ENCODE measurements at regions not wholly inside any gene's neighbourhood (a gene's known extent, or its start where the extent isn't known, plus 50 kb on each side); places are given as distances from the start of the nearest gene placed in this dataset.
A peak's percentile ranks its signal among the peaks of the same experiment; 100 is the strongest.

GRCh38 chr10:124305131-124305530 lies 113.6 kb downstream of the OAT start:
- Histone ChIP-seq H3K18ac (ENCODE audit: low read length) (no peak overlapping the region), H3K14ac (ENCODE audit: low read length) (no peak overlapping the region), H2BK15ac (ENCODE audit: low read length) (no peak overlapping the region), H3K4me3 (ENCODE audit: low read length in 2 of 2) (no peak overlapping the region), H2BK5ac (ENCODE audit: low read length) (no peak overlapping the region), H2AFZ (ENCODE audit: low read length) (no peak overlapping the region), H3K4me2 (ENCODE audit: insufficient read depth, low read length, poor library complexity, severe bottlenecking) (no peak overlapping the region), H3K79me1 (ENCODE audit: low read depth, low read length) (no peaks in the 10 kb centered on the region), H3K23ac (ENCODE audit: low read depth, low read length, poor library complexity) (no peak overlapping the region), H3K9me3 (replicated peaks in 1 of 2; ENCODE audit: control insufficient read depth in 2 of 2, insufficient read depth in 1 of 2, low read depth in 1 of 2, low read length in 2 of 2) (peaks cover 5 to 12% of the 10 kb centered on the region in 2 donors), H4K8ac (ENCODE audit: low read depth, low read length) (no peak overlapping the region), H3K4me1 (ENCODE audit: control insufficient read depth in 2 of 2, insufficient read depth in 1 of 2, low read depth in 1 of 2, low read length in 2 of 2) (no peaks in the 10 kb centered on the region), H4K91ac (ENCODE audit: low read depth, low read length, poor library complexity) (no peak overlapping the region), H2AK5ac (ENCODE audit: low read depth, low read length) (no peak overlapping the region), H2BK120ac (ENCODE audit: low read depth, low read length) (no peak overlapping the region), H3K27me3 (ENCODE audit: control insufficient read depth in 3 of 3, insufficient read depth in 3 of 3, low read depth in 1 of 3, low read length in 3 of 3) (no peaks in the 10 kb centered on the region), H3K4ac (ENCODE audit: low read length) (no peak overlapping the region), H3K9ac (ENCODE audit: low read depth, low read length, poor library complexity) (no peak overlapping the region), H3K36me3 (replicated peaks in 1 of 2; ENCODE audit: control insufficient read depth in 2 of 2, insufficient read depth in 2 of 2, low read length in 2 of 2) (no peaks in the 10 kb centered on the region), H2BK12ac (ENCODE audit: low read length) (no peak overlapping the region), H3K27ac (replicated peaks; ENCODE audit: low read length) (no peak overlapping the region)
- no CpG with 5 or more reads among the region's 3 CpGs for WGBS, 2 donors (ENCODE audit: extremely low coverage in 2 of 2, insufficient read length in 2 of 2, insufficient replicate concordance in 1 of 2)
- DNase-seq (ENCODE audit: low spot score) = no peak

DNA sequence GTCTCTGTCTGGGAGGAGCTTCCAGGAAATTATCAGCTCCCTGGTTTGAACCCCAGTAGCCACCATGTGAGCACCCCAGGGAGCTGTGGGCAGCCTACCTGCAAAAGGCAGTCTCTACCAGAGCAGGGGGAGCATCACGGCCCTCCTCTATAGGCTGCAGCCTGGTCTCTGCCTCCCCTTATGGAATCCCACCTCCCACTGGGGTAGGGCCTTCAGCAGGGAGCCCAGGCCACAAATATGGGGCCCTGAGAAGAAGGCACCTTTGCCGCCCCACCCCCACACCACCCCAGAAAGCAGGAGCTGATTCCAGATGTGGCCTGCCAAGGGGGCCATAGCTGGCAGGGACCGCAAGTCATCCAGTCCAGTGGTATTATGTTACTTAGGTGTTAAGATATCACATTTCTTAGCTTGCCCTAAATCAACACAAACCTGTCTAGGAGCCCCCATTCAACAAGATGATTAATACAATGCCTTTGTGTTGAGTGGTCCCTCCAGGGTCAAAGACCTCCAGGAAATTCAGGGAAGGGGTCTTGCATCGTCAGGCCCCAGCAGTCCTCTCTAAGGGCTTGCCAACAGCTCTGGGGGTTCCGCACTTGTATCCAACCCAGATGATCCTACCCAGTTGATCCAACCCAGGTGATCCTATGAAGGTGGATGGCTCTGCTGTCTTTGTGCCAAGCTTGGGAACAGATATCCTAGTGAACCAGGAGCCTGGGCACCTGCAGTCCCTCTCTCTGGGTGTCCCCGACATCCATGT lies 114.9 kb downstream of the OAT start:
- no peak for DNase-seq (ENCODE audit: low spot score)
- no CpG with 5 or more reads among the region's 6 CpGs for WGBS, 2 donors (ENCODE audit: extremely low coverage in 2 of 2, insufficient read length in 2 of 2, insufficient replicate concordance in 1 of 2)
- peaks cover 5 to 15% of the 10 kb centered on the region in 2 donors for H3K9me3 ChIP-seq (replicated peaks in 1 of 2; ENCODE audit: control insufficient read depth in 2 of 2, insufficient read depth in 1 of 2, low read depth in 1 of 2, low read length in 2 of 2)

DNA sequence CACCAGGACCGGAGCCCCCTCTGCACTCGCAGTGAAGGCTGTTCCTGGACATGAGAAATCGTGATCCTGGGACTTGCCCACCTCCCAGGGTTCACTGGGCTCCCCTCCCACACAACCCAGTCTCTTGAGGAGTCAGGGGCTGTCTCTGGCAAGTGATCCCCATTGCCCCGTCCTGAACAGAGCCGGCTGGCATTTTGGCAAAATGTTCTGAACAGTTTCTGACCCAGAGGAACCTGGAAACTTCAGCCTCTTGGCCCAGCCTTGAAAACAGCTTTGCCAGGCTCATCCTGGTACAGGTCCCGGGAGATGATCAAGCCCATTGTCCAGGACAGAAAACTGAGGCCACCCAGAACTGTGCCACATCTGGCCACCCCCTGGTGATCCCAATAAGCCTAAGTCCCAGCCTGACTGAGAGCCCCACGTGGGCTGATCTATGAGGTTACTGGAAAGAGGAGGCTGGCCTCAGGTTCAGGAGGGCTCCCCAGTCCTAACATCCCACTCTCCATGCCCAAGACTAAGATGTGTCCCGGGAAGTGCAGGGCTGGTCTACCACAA lies 115.7 kb downstream of the OAT start:
- no CpG with 5 or more reads among the region's 8 CpGs for WGBS, 2 donors (ENCODE audit: extremely low coverage in 2 of 2, insufficient read length in 2 of 2, insufficient replicate concordance in 1 of 2)
- H3K18ac ChIP-seq (ENCODE audit: low read length) = peak overlapping the region; percentile 5

More for the DNA sequence above, 114.9 kb downstream of the OAT start:
- Histone ChIP-seq H3K18ac (ENCODE audit: low read length) (peak overlapping the region; percentile 3), H3K36me3 (replicated peaks in 1 of 2; ENCODE audit: control insufficient read depth in 2 of 2, insufficient read depth in 2 of 2, low read length in 2 of 2) (no peaks in the 10 kb centered on the region), H3K9ac (ENCODE audit: low read depth, low read length, poor library complexity) (no peak overlapping the region), H3K23ac (ENCODE audit: low read depth, low read length, poor library complexity) (no peak overlapping the region), H2BK5ac (ENCODE audit: low read length) (peak overlapping the region; percentile 29), H3K27me3 (ENCODE audit: control insufficient read depth in 3 of 3, insufficient read depth in 3 of 3, low read depth in 1 of 3, low read length in 3 of 3) (no peaks in the 10 kb centered on the region), H2AK5ac (ENCODE audit: low read depth, low read length) (no peak overlapping the region), H3K27ac (replicated peaks; ENCODE audit: low read length) (no peak overlapping the region), H4K8ac (ENCODE audit: low read depth, low read length) (no peak overlapping the region), H4K91ac (ENCODE audit: low read depth, low read length, poor library complexity) (no peak overlapping the region), H2AFZ (ENCODE audit: low read length) (no peak overlapping the region), H2BK12ac (ENCODE audit: low read length) (no peak overlapping the region), H3K4me1 (ENCODE audit: control insufficient read depth in 2 of 2, insufficient read depth in 1 of 2, low read depth in 1 of 2, low read length in 2 of 2) (no peaks in the 10 kb centered on the region), H3K4me2 (ENCODE audit: insufficient read depth, low read length, poor library complexity, severe bottlenecking) (no peak overlapping the region), H3K14ac (ENCODE audit: low read length) (no peak overlapping the region), H2BK15ac (ENCODE audit: low read length) (no peak overlapping the region), H3K79me1 (ENCODE audit: low read depth, low read length) (no peaks in the 10 kb centered on the region), H3K4me3 (ENCODE audit: low read length in 2 of 2) (no peak overlapping the region), H3K4ac (ENCODE audit: low read length) (no peak overlapping the region), H2BK120ac (ENCODE audit: low read depth, low read length) (no peak overlapping the region)

DNA sequence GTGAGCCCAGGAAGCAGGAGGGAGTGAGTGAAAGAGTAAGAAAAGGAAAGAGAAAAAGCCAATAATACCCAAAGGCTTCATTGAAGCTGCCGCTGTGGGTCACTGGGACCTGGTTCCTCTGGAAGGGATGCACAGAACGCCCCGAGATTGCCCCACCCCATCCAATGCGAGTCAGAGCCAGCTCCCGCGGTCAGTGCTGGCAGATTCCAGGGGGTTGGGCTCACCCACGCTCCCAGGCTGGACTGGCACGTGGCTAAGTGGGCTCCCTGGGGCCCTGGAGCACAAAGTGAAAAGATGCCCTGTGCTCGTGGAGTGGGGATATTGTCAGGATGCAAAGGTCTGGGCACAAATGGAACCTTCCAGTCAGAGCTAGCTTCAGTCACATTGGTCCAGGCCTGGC lies 117.0 kb downstream of the OAT start:
- Histone ChIP-seq H3K4me1 (ENCODE audit: control insufficient read depth in 2 of 2, insufficient read depth in 1 of 2, low read depth in 1 of 2, low read length in 2 of 2) (no peaks in the 10 kb centered on the region), H3K18ac (ENCODE audit: low read length) (no peak overlapping the region), H3K4me3 (ENCODE audit: low read length in 2 of 2) (no peak overlapping the region), H2BK12ac (ENCODE audit: low read length) (no peak overlapping the region), H3K27me3 (ENCODE audit: control insufficient read depth in 3 of 3, insufficient read depth in 3 of 3, low read depth in 1 of 3, low read length in 3 of 3) (no peaks in the 10 kb centered on the region), H3K27ac (replicated peaks; ENCODE audit: low read length) (no peak overlapping the region), H4K91ac (ENCODE audit: low read depth, low read length, poor library complexity) (no peak overlapping the region), H2AK5ac (ENCODE audit: low read depth, low read length) (no peak overlapping the region), H3K9ac (ENCODE audit: low read depth, low read length, poor library complexity) (no peak overlapping the region), H2AFZ (ENCODE audit: low read length) (no peak overlapping the region), H3K14ac (ENCODE audit: low read length) (no peak overlapping the region), H3K79me1 (ENCODE audit: low read depth, low read length) (no peaks in the 10 kb centered on the region), H3K4ac (ENCODE audit: low read length) (no peak overlapping the region), H3K9me3 (replicated peaks in 1 of 2; ENCODE audit: control insufficient read depth in 2 of 2, insufficient read depth in 1 of 2, low read depth in 1 of 2, low read length in 2 of 2) (peaks cover 5 to 15% of the 10 kb centered on the region in 2 donors), H2BK5ac (ENCODE audit: low read length) (no peak overlapping the region), H3K4me2 (ENCODE audit: insufficient read depth, low read length, poor library complexity, severe bottlenecking) (no peak overlapping the region), H2BK15ac (ENCODE audit: low read length) (no peak overlapping the region), H2BK120ac (ENCODE audit: low read depth, low read length) (no peak overlapping the region), H3K36me3 (replicated peaks in 1 of 2; ENCODE audit: control insufficient read depth in 2 of 2, insufficient read depth in 2 of 2, low read length in 2 of 2) (no peaks in the 10 kb centered on the region), H4K8ac (ENCODE audit: low read depth, low read length) (no peak overlapping the region), H3K23ac (ENCODE audit: low read depth, low read length, poor library complexity) (no peak overlapping the region)
- WGBS, 2 donors (ENCODE audit: extremely low coverage in 2 of 2, insufficient read length in 2 of 2, insufficient replicate concordance in 1 of 2) = no CpG with 5 or more reads among the region's 9 CpGs
- no peak for DNase-seq (ENCODE audit: low spot score)

More for the DNA sequence above, 115.7 kb downstream of the OAT start:
- Histone ChIP-seq H3K79me1 (ENCODE audit: low read depth, low read length) (no peaks in the 10 kb centered on the region), H2BK120ac (ENCODE audit: low read depth, low read length) (no peak overlapping the region), H3K4me3 (ENCODE audit: low read length in 2 of 2) (no peak overlapping the region), H3K4me2 (ENCODE audit: insufficient read depth, low read length, poor library complexity, severe bottlenecking) (no peak overlapping the region), H3K27me3 (ENCODE audit: control insufficient read depth in 3 of 3, insufficient read depth in 3 of 3, low read depth in 1 of 3, low read length in 3 of 3) (no peaks in the 10 kb centered on the region), H2BK5ac (ENCODE audit: low read length) (no peak overlapping the region), H3K4me1 (ENCODE audit: control insufficient read depth in 2 of 2, insufficient read depth in 1 of 2, low read depth in 1 of 2, low read length in 2 of 2) (no peaks in the 10 kb centered on the region), H3K23ac (ENCODE audit: low read depth, low read length, poor library complexity) (no peak overlapping the region), H3K9me3 (replicated peaks in 1 of 2; ENCODE audit: control insufficient read depth in 2 of 2, insufficient read depth in 1 of 2, low read depth in 1 of 2, low read length in 2 of 2) (peaks cover 5 to 15% of the 10 kb centered on the region in 2 donors), H3K14ac (ENCODE audit: low read length) (no peak overlapping the region), H3K36me3 (replicated peaks in 1 of 2; ENCODE audit: control insufficient read depth in 2 of 2, insufficient read depth in 2 of 2, low read length in 2 of 2) (no peaks in the 10 kb centered on the region), H3K27ac (replicated peaks; ENCODE audit: low read length) (no peak overlapping the region), H2BK15ac (ENCODE audit: low read length) (no peak overlapping the region), H2AK5ac (ENCODE audit: low read depth, low read length) (no peak overlapping the region), H2BK12ac (ENCODE audit: low read length) (no peak overlapping the region), H2AFZ (ENCODE audit: low read length) (no peak overlapping the region), H4K91ac (ENCODE audit: low read depth, low read length, poor library complexity) (no peak overlapping the region), H3K4ac (ENCODE audit: low read length) (no peak overlapping the region), H3K9ac (ENCODE audit: low read depth, low read length, poor library complexity) (no peak overlapping the region), H4K8ac (ENCODE audit: low read depth, low read length) (no peak overlapping the region)
- DNase-seq (ENCODE audit: low spot score) = no peak

Measured in neuronal stem cell (in vitro differentiated cells).